ENCODE measurements at regions not wholly inside any gene's neighbourhood (a gene's known extent, or its start where the extent isn't known, plus 50 kb on each side); places are given as distances from the start of the nearest gene placed in this dataset.

- TF ChIP-seq EZH2 (IDR thresholded peaks at IDR 0.05) (no peak), POLR2AphosphoS5 (IDR thresholded peaks at IDR 0.05; ENCODE audit: borderline replicate concordance, low read depth, low read length) (no peak)
Observed at GRCh38 chr12:4118601-4119156, 154.9 kb upstream of the CCND2 start.

Data from SK-N-MC (cell line).